Cardiac fibroblast (primary cell): ENCODE measurements at regions not wholly inside any gene's neighbourhood (a gene's known extent, or its start where the extent isn't known, plus 50 kb on each side); places are given as distances from the start of the nearest gene placed in this dataset.
A peak's percentile ranks its signal among the peaks of the same experiment; 100 is the strongest.

Experiments
- DNase-seq, 2 donors: peaks; one replicate each; pipeline versions ENCODE4 v3.0.0 to v3.0.0-alpha.2; 2010; ENCODE audit warnings: low read depth in 2 of 2
- H3K4me3 ChIP-seq, 2 donors: replicated peaks in 1 of 2; 1 replicate in 1 of 2; 2 replicates in 1 of 2; pipeline ENCODE4 v1.5.1; 2011; ENCODE audit warnings: low read depth in 2 of 2, low read length in 2 of 2, mild to moderate bottlenecking in 2 of 2, moderate library complexity in 1 of 2
- CTCF ChIP-seq: IDR thresholded peaks from one replicate; pipeline ENCODE4 v1.5.1; 2011; ENCODE audit warnings: low read depth, mild to moderate bottlenecking, low read length, inconsistent platforms

GRCh38 chr4:43238585-43238984, 346.1 kb downstream of the GRXCR1 start:
- DNase-seq, result no peak
- H3K4me3 ChIP-seq, result no peak overlapping the region
- TF ChIP-seq CTCF, result no peak

- no peak for DNase-seq
- H3K4me3 ChIP-seq, result no peak overlapping the region
- TF ChIP-seq CTCF, result no peak
Observed at GRCh38 chr4:43241104-43241503, 348.6 kb downstream of the GRXCR1 start.

- TF ChIP-seq CTCF, result no peak
- peak; percentile 3 to 59 for DNase-seq
- no peak overlapping the region for H3K4me3 ChIP-seq
Observed at GRCh38 chr4:43242606-43243005, 350.1 kb downstream of the GRXCR1 start.

- no peak for DNase-seq
- H3K4me3 ChIP-seq, result no peak overlapping the region
- no peak for TF ChIP-seq CTCF
Observed at GRCh38 chr4:43243433-43244116, 351.1 kb downstream of the GRXCR1 start.

GRCh38 chr4:43244688-43245382, 352.3 kb downstream of the GRXCR1 start:
- DNase-seq, result no peak
- TF ChIP-seq CTCF, result no peak
- no peak overlapping the region for H3K4me3 ChIP-seq

GRCh38 chr4:43251841-43252240, 359.3 kb downstream of the GRXCR1 start:
- no peak overlapping the region for H3K4me3 ChIP-seq
- TF ChIP-seq CTCF, result no peak
- DNase-seq, result no peak

GRCh38 chr4:43253541-43253940, 361.0 kb downstream of the GRXCR1 start:
- no peak for DNase-seq
- no peak for TF ChIP-seq CTCF
- H3K4me3 ChIP-seq, result no peak overlapping the region
